Stimulated activated CD8-positive, alpha-beta memory T cell treated with anti-CD3 and anti-CD28 coated beads, Interleukin-7, amount 100 ng/mL, for 1 hour (primary cell): ENCODE measurements at regions not wholly inside any gene's neighbourhood (a gene's known extent, or its start where the extent isn't known, plus 50 kb on each side); places are given as distances from the start of the nearest gene placed in this dataset.

Experiments
- DNase-seq, 2 donors: peaks; one replicate each; pipeline ENCODE4 v3.0.0-alpha.2; 2020; ENCODE audit warnings: low read depth in 2 of 2

DNA sequence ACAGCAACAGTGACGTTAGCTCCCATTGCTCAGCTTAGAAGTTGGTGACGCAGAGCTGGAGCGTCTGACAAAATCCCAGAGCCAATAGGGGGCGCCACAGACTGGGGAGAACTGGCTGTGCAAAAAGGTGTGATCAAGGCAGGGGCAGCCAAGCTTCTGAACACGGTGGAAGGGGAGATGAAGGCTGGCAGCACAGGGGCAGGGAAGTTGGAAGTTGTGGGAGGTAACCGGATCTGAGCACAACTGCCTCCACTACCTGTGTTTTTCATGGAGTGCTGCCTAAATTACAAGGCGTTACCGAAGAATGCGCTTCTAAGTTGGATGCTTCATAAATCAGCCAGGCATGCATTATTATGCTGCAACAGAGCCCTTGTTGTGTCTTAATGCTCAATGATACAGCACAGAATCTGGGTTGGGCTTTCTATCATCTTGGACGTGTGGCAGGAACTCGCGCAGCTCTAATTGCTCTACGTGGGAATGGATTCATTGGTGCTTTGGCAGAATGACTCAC is 370.0 kb downstream of the SLC4A3 start:
- DNase-seq, result no peak

GRCh38 chr2:219998107-219998506 is 370.7 kb downstream of the SLC4A3 start:
- no peak for DNase-seq

DNA sequence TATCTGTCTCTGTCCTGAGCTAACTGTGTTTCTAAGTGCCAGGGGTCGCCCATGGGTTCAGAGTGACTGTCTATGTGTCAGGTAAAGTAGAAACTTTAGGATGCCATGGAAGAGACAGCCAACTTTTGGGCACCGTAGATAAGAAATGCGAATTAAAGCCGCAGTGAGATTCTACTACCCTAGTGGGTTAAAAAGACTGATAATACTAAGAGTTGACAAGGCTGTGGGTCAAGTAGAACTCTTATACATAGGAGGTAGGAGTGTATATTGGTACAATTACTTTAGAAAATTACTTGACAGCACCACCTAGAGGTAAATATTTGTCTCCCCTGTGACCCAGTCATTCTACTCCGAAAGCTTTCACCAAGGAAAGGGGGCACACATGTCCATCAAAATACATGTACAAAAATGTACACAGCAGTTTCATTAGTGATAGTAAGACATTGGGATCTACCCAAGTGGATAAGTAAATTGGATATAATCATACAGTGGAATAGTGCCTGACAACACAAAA is 371.3 kb downstream of the SLC4A3 start:
- no peak for DNase-seq

- DNase-seq, result no peak
These were observed 372.6 kb downstream of the SLC4A3 start for GRCh38 chr2:220000080-220000479.

- no peak for DNase-seq
These were observed 373.2 kb downstream of the SLC4A3 start for GRCh38 chr2:220000586-220000985.

- DNase-seq, result no peak
These were observed 374.3 kb downstream of the SLC4A3 start for GRCh38 chr2:220001751-220002150.

DNA sequence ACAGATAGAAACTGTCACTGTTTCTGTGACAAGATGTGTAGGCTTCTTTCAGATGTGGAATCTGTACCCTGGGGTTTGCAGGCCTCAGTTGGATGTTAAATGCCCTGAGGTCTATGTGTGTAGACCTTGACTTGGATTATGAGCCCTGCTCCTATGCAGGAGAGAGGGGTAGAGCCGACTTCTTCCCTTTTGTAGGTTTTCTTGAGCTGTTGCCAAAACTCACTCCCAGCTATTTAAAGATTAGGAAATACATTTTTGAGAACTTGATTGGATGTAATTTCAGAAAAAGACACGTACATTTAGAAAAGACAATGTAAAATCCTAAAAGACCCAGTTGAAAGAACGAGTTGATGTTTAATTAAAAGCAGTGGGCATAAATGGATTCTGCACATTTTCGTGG is 374.8 kb downstream of the SLC4A3 start:
- DNase-seq, result no peak

GRCh38 chr2:220002699-220003098 is 375.3 kb downstream of the SLC4A3 start:
- DNase-seq, result no peak

- DNase-seq, result no peak
These were observed 377.9 kb downstream of the SLC4A3 start for GRCh38 chr2:220005362-220005761.

- DNase-seq, result no peak
These were observed 378.8 kb downstream of the SLC4A3 start for GRCh38 chr2:220006152-220006621.

- DNase-seq, result no peak
These were observed 384.4 kb downstream of the SLC4A3 start for GRCh38 chr2:220011859-220012258.

DNA sequence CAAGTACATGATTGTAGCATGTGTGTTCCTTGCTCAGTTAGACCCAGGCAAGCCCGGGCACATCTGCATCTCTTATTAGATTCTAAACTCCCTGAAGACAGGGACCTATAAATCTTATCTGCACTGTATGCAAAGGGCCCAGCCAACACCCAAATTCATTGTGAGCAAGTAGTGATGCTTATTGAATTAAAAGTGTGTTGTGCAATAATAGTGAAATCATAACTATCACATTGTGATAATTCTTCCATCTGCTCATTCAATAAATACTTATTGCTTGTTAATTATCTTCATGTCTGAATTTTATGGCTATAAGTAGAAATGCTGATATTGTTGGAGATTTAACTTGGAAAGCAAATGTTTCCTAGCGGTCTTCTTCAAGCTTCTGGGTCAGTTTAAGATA is 387.5 kb downstream of the SLC4A3 start:
- DNase-seq, result no peak

GRCh38 chr2:220015576-220015975 is 388.1 kb downstream of the SLC4A3 start:
- DNase-seq, result no peak

GRCh38 chr2:220025207-220025606 is 397.8 kb downstream of the SLC4A3 start:
- DNase-seq, result no peak

DNA sequence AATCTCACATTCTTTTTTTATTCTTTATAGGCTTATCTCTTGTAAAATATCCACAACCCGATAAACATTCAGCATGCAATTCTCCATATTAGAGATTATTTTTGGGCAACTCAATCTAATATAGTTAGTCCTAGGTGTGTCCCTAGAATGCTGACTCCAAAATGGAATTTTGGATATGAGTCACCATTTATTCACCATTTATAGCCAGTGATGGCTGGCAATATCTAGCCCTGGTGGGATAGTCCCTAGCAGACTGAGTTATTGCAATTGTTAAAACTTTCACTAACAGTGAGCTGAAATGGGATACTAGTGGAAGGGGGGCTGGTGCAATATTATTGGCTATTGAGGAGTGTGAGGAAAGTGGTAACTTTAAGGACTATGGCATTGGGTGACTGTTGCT is 401.6 kb downstream of the SLC4A3 start:
- no peak for DNase-seq

DNA sequence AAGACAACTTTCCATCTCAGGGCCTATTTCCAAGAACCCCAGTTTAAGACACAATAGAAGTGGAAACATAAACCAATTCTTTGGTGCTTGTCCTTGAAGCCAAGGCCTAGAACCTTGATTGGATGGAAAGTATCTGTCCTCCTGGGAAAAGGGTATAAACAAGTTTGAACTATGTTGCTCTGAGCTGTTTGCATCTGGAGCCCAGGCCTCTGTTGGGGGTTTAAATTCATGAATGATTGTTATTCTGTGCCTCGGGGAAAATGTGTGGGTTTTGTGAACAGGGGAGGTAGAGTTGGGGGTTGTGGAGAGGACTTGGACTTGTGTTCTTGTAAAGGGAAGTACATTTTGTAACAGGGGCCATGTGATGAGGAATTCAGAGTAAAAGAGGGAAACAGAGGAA is 406.1 kb downstream of the SLC4A3 start:
- no peak for DNase-seq

- DNase-seq, result no peak
These were observed 407.1 kb downstream of the SLC4A3 start for GRCh38 chr2:220034426-220035130.

DNA sequence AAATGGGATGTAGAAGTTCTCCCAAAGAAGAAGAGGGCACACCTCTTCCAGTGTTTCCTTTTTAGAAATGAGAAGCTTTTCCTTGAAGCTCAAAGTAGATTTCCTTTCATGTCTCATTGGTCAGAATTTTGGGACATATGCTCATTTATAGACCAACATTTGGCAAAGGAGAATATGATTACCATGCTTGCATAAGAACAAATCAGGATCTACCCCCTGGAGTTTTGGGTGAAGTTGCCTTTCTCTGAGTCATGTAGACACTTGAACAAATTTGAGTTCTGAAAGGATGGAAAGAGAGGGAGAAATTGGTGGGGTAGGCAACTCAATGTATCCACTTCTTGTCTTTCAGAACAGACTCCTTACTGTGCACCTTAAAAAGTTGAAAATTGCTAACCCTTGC is 409.0 kb downstream of the SLC4A3 start:
- DNase-seq, result no peak

DNA sequence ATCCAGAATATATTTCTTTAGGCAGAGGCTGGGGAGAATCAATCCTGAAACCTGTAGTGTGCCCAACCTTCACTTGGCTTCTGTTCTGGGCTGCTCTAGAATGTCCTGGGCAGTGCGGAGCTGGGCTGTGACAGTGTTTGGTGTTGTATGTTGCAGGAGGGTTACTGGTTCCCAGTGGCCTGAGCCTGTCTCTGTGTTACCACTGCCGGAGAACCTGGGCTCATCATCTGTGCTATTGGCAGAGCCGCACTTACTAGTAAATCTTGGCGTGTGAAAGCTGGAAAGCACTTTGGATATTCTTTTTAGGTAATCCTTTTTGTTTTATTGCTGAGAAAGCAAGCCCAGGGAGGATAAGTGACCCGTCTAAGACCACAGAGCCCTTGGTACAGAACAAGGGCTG is 412.9 kb downstream of the SLC4A3 start:
- no peak for DNase-seq

DNA sequence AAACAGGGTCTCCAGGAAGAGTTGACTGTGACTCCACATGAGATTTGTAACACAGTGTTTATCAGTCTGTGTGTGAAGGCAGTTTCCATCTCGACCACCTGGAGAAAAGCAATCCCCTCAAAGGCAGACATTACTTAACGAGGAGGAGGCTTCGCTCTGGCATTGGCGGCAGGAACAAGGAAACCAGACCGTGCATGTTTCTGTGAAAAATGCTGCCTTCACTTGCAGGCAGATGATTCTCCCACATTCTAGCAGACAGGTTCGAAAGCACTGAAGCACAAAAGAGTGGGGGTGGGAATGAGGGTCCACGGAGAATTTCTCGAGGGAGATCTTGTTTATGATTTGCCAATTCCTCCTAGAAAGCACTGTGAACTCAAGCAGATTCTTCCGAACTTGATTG is 414.0 kb downstream of the SLC4A3 start:
- DNase-seq, result no peak

- no peak for DNase-seq
These were observed 415.9 kb downstream of the SLC4A3 start for GRCh38 chr2:220043155-220043989.

DNA sequence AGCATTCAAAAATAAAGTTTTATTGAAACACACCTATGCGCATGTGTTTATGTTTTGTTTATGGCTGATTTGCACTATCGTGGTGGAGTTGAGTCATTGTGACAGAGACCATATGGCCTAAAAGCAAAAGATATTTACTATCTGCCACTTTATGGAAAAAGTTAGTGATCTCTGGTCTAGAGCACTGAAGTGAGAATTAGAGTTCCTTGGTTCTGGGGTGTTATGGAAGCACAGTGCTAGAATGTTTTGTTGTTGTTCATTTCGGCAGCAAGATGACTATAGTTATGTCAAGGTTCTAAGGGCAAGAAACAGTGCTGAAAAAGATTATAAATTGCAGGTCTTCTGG is 416.5 kb downstream of the SLC4A3 start:
- no peak for DNase-seq

DNA sequence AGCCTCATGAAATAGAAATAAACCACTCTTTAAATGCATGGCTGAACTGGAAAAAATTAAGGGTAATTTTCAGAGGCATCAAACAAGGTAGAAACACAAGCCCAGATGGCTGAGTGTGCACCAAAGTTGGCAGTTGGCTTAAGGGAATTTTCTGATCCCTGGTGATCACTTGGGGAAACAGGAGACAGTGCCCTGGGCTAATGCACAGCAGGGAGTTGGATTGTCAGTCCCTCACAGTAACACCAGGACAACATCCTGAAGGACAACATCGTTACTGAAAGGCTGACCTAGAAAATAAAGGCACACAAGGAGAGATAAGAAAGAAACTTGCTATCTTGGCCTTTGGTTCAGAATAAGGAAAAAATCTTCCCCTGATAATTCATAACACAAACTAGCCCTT is 417.0 kb downstream of the SLC4A3 start:
- no peak for DNase-seq
